ENCODE measurements at regions not wholly inside any gene's neighbourhood (a gene's known extent, or its start where the extent isn't known, plus 50 kb on each side); places are given as distances from the start of the nearest gene placed in this dataset.

GRCh38 chr4:1512738-1513660 is 106.8 kb upstream of the NKX1-1 start:
- no peaks in the 10 kb centered on the region for H3K9me3 ChIP-seq (replicated peaks; ENCODE audit: control insufficient read depth, insufficient read depth, low read length)
- no peaks in the 10 kb centered on the region for H3K79me2 ChIP-seq (ENCODE audit: control insufficient read depth, insufficient read depth, low read length)
- no peaks in the 10 kb centered on the region for H3K27me3 ChIP-seq (ENCODE audit: control insufficient read depth in 2 of 2, insufficient read depth in 2 of 2, low read length in 2 of 2)
- intact Hi-C loops (cut with micrococcal nuclease) (no loop called here), dilution Hi-C loops (cut with MboI; ENCODE audit: extremely low pct_ligation_motif_present, low sequenced_read_pairs) (no loop called here)
- no peak overlapping the region for H3K9ac ChIP-seq (replicated peaks; ENCODE audit: extremely low read depth, insufficient read depth, low read length)
- H3K9me1 ChIP-seq (replicated peaks; ENCODE audit: control insufficient read depth, extremely low read depth, insufficient read depth, low read length), result no peaks in the 10 kb centered on the region
- DNase-seq (ENCODE audit: low read depth, low spot score), result peak; percentile 5
- no peaks in the 10 kb centered on the region for H4K20me1 ChIP-seq (replicated peaks; ENCODE audit: control insufficient read depth, extremely low read depth, insufficient read depth, low read length)
- H3K27ac ChIP-seq (ENCODE audit: insufficient read depth, low read depth, low read length), result no peak overlapping the region
- TF ChIP-seq, protein P1, sequence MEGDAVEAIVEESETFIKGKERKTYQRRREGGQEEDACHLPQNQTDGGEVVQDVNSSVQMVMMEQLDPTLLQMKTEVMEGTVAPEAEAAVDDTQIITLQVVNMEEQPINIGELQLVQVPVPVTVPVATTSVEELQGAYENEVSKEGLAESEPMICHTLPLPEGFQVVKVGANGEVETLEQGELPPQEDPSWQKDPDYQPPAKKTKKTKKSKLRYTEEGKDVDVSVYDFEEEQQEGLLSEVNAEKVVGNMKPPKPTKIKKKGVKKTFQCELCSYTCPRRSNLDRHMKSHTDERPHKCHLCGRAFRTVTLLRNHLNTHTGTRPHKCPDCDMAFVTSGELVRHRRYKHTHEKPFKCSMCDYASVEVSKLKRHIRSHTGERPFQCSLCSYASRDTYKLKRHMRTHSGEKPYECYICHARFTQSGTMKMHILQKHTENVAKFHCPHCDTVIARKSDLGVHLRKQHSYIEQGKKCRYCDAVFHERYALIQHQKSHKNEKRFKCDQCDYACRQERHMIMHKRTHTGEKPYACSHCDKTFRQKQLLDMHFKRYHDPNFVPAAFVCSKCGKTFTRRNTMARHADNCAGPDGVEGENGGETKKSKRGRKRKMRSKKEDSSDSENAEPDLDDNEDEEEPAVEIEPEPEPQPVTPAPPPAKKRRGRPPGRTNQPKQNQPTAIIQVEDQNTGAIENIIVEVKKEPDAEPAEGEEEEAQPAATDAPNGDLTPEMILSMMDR (IDR thresholded peaks at IDR 0.05; ENCODE audit: extremely low read depth in 1 of 2, insufficient read depth in 1 of 2, low read depth in 1 of 2, low read length in 2 of 2), result peak; percentile 60 to 65
- no peak for TF ChIP-seq FOS (IDR thresholded peaks at IDR 0.05; ENCODE audit: borderline replicate concordance, insufficient read depth, low read length)
- ChIA-PET POLR2A (no interaction called here), CTCF (interaction anchor here (0.6 to 2.1 kb wide), 18 partner anchors 9 to 382 kb away, joined by 3 to 30 read pairs (median 4); no protein-coding TSS in a partner anchor)
- no TSS peak for BruUV-seq (replicated peaks)
- no peaks in the 10 kb centered on the region for H3K4me1 ChIP-seq (ENCODE audit: control insufficient read depth, extremely low read depth, insufficient read depth, low read length)
- no peaks in the 10 kb centered on the region for H3K36me3 ChIP-seq (ENCODE audit: control insufficient read depth in 2 of 2, extremely low read depth in 1 of 2, insufficient read depth in 2 of 2, low read length in 2 of 2)
- H3K4me3 ChIP-seq (replicated peaks in 1 of 3; ENCODE audit: insufficient read depth in 1 of 3, low read depth in 1 of 3, low read length in 3 of 3), result peak overlapping the region in 1 of 3 experiments; percentile 12
- no peak overlapping the region for H2AFZ ChIP-seq (ENCODE audit: low read depth, low read length)
- H3K4me2 ChIP-seq (ENCODE audit: insufficient read depth, low read length), result no peak overlapping the region
- FAIRE-seq, result no peak

- DNase-seq (ENCODE audit: low read depth, low spot score), result no peak
- POLR2A ChIA-PET, result no interaction called here
- H3K27me3 ChIP-seq (ENCODE audit: control insufficient read depth in 2 of 2, insufficient read depth in 2 of 2, low read length in 2 of 2), result no peaks in the 10 kb centered on the region
- H3K27ac ChIP-seq (ENCODE audit: insufficient read depth, low read depth, low read length), result no peak overlapping the region
- H2AFZ ChIP-seq (ENCODE audit: low read depth, low read length), result no peak overlapping the region
- H3K4me3 ChIP-seq (replicated peaks in 1 of 3; ENCODE audit: insufficient read depth in 1 of 3, low read depth in 1 of 3, low read length in 3 of 3), result no peak overlapping the region
- H3K4me1 ChIP-seq (ENCODE audit: control insufficient read depth, extremely low read depth, insufficient read depth, low read length), result no peaks in the 10 kb centered on the region
- no peak overlapping the region for H3K9ac ChIP-seq (replicated peaks; ENCODE audit: extremely low read depth, insufficient read depth, low read length)
- intact Hi-C loops (cut with micrococcal nuclease) (no loop called here), dilution Hi-C loops (cut with MboI; ENCODE audit: extremely low pct_ligation_motif_present, low sequenced_read_pairs) (no loop called here)
- H3K4me2 ChIP-seq (ENCODE audit: insufficient read depth, low read length), result no peak overlapping the region
- FAIRE-seq, result no peak
- TF ChIP-seq POLR2AphosphoS5 (IDR thresholded peaks at IDR 0.05; ENCODE audit: insufficient read depth, low read depth, low read length), result no peak
- TF ChIP-seq EZH2 (IDR thresholded peaks at IDR 0.05; ENCODE audit: borderline replicate concordance, low read depth, low read length, severe bottlenecking), result no peak
- TF ChIP-seq GATA2 (IDR thresholded peaks at IDR 0.05; ENCODE audit: insufficient read depth, insufficient read length, low read depth, low read length), result no peak
- TF ChIP-seq, protein P2, sequence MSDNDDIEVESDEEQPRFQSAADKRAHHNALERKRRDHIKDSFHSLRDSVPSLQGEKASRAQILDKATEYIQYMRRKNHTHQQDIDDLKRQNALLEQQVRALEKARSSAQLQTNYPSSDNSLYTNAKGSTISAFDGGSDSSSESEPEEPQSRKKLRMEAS (IDR thresholded peaks at IDR 0.05; ENCODE audit: insufficient read depth, insufficient read length), result no peak
- no peaks in the 10 kb centered on the region for H3K9me3 ChIP-seq (replicated peaks; ENCODE audit: control insufficient read depth, insufficient read depth, low read length)
- no peaks in the 10 kb centered on the region for H4K20me1 ChIP-seq (replicated peaks; ENCODE audit: control insufficient read depth, extremely low read depth, insufficient read depth, low read length)
- H3K9me1 ChIP-seq (replicated peaks; ENCODE audit: control insufficient read depth, extremely low read depth, insufficient read depth, low read length), result no peaks in the 10 kb centered on the region
- H3K36me3 ChIP-seq (ENCODE audit: control insufficient read depth in 2 of 2, extremely low read depth in 1 of 2, insufficient read depth in 2 of 2, low read length in 2 of 2), result no peaks in the 10 kb centered on the region
- CTCF ChIA-PET, result interaction anchor here (0.7 to 2.1 kb wide), 10 partner anchors 10 to 156 kb away, joined by 3 to 30 read pairs (median 5); no protein-coding TSS in a partner anchor
- BruUV-seq (replicated peaks), result no TSS peak
- no peaks in the 10 kb centered on the region for H3K79me2 ChIP-seq (ENCODE audit: control insufficient read depth, insufficient read depth, low read length)
Observed at GRCh38 chr4:1512051-1512737, 106.0 kb upstream of the NKX1-1 start.

All from endothelial cell of umbilical vein (primary cell).